A673 (cell line): ENCODE measurements at regions not wholly inside any gene's neighbourhood (a gene's known extent, or its start where the extent isn't known, plus 50 kb on each side); places are given as distances from the start of the nearest gene placed in this dataset.

Experiments used
- EZH2 ChIP-seq: fragments of 200-600 bp; sonication (generic); IDR thresholded peaks from 2 replicates; pipeline ENCODE4 v1.6.1; 2017; ENCODE audit warnings: borderline replicate concordance, low read depth, mild to moderate bottlenecking, mixed read lengths, antibody characterized with exemption, low read length; ENCODE audit not compliant: poor library complexity, severe bottlenecking
- TF ChIP-seq, protein P1 (sequence below): fragments of 300-800, 200-600 bp; sonication (generic); conservative IDR thresholded peaks from 2 replicates; pipeline ENCODE4 v1.5.1; 2017; ENCODE audit warnings: low read depth, mild to moderate bottlenecking, antibody characterized with exemption, low read length, moderate library complexity, mixed read lengths

DNA sequence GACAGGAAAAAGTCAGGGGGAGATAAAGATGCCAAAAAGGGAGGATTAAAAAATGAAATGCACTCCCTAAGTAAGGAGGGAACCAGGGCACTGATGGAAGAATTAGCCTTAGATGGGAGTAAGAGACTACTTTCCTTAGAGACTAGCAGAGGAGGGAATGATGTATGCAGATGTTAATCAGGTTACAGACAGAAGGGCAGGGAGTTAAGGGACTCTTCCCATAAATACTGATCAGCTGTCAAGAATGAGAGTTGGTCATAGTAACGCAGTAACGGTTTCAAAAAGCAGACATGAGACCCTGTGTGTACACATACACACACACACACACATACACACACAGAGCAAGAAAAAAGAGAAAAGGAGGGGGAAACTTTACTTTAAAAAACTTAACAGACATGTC is 93.4 kb downstream of the PHLDA1 start:
- TF ChIP-seq, protein P1, sequence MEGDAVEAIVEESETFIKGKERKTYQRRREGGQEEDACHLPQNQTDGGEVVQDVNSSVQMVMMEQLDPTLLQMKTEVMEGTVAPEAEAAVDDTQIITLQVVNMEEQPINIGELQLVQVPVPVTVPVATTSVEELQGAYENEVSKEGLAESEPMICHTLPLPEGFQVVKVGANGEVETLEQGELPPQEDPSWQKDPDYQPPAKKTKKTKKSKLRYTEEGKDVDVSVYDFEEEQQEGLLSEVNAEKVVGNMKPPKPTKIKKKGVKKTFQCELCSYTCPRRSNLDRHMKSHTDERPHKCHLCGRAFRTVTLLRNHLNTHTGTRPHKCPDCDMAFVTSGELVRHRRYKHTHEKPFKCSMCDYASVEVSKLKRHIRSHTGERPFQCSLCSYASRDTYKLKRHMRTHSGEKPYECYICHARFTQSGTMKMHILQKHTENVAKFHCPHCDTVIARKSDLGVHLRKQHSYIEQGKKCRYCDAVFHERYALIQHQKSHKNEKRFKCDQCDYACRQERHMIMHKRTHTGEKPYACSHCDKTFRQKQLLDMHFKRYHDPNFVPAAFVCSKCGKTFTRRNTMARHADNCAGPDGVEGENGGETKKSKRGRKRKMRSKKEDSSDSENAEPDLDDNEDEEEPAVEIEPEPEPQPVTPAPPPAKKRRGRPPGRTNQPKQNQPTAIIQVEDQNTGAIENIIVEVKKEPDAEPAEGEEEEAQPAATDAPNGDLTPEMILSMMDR, result no peak
- TF ChIP-seq EZH2, result no peak
